HG03520 (cell line): ENCODE measurements at regions not wholly inside any gene's neighbourhood (a gene's known extent, or its start where the extent isn't known, plus 50 kb on each side); places are given as distances from the start of the nearest gene placed in this dataset.
"Not testable (repeated sequence)": the region's sequence is repeated elsewhere in the genome, so short reads cannot be mapped to it uniquely, and the experiment has no call there.

Experiments used
- ATAC-seq: cut with Tn5 transposase; IDR thresholded peaks from one replicate; pipeline ENCODE4 v1.9.1; 2021; ENCODE audit warnings: mild to moderate bottlenecking, moderate library complexity; ENCODE audit not compliant: unreplicated experiment

GRCh38 chr9:82488313-82489200 is 500.0 kb downstream of the SPATA31D1 start:
- ATAC-seq = no peak

DNA sequence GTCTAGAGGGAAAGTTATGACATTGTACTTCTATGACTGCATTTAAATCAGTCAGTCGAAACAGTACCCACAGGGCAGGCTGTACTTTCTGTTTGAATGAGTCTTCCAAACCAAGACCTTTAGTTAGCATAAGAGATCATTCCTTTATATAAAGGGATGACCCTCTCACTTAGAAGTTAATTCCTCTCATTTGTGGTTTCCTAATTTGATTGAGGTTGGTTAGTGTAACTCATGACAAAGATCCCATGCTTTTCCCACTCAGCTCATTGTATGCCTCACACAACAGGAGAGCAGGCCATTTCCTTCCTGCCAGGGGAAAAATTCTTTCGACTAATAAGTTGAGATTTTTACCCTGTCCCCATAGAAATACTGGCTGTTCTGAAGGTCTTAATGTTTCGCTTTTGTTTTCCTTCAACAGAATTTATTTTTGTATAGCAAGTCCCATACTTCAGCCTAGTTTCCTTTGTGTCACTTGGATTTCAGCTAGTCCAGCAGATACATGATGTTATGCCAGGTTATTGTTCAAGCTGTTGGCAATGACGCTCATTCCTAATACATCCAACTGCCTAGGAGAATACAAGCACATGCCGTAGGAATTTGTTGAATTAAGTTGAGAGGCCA is 500.7 kb downstream of the SPATA31D1 start:
- no peak for ATAC-seq

GRCh38 chr9:82490019-82490499 is 501.5 kb downstream of the SPATA31D1 start:
- no peak for ATAC-seq

- ATAC-seq = not testable (repeated sequence)
Observed at GRCh38 chr9:82490821-82491220, 502.2 kb downstream of the SPATA31D1 start.

DNA sequence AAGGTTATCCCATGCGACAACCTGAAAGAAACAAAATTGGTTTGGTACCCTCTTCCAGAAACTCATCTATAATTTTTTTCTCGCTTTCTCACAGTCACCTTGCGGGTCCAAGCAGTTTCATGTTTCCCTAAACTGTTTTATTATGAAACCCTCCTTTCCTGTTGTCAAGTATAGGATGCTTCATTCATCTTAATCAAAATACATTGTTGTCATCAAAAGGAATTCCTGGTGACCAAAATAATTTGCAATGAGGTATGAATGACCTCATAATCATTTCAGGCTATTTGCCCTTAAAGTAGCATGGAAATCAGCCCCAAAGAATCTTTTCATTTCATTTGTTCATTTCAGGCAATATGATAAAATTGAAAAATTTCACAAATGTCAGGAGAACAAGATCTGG is 503.0 kb downstream of the SPATA31D1 start:
- ATAC-seq = no peak

DNA sequence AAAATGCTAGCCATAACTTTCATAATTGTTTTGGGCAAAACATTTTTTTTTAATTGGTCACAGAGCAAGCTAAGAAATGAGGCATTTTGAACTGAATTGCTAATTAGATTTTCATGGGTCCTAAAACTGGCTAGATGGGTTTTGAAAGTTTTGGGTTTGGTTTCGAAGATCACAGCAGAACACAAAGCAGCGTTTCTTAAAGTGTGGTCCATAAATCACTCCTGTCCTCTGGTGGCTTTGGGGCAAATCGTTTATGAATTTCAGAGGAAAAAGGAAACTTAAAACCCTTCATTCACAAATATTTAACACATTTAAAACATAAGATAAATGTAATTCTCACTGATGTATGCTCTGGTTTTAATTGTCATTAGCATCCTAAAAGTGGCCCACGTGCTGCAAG is 503.7 kb downstream of the SPATA31D1 start:
- no peak for ATAC-seq

DNA sequence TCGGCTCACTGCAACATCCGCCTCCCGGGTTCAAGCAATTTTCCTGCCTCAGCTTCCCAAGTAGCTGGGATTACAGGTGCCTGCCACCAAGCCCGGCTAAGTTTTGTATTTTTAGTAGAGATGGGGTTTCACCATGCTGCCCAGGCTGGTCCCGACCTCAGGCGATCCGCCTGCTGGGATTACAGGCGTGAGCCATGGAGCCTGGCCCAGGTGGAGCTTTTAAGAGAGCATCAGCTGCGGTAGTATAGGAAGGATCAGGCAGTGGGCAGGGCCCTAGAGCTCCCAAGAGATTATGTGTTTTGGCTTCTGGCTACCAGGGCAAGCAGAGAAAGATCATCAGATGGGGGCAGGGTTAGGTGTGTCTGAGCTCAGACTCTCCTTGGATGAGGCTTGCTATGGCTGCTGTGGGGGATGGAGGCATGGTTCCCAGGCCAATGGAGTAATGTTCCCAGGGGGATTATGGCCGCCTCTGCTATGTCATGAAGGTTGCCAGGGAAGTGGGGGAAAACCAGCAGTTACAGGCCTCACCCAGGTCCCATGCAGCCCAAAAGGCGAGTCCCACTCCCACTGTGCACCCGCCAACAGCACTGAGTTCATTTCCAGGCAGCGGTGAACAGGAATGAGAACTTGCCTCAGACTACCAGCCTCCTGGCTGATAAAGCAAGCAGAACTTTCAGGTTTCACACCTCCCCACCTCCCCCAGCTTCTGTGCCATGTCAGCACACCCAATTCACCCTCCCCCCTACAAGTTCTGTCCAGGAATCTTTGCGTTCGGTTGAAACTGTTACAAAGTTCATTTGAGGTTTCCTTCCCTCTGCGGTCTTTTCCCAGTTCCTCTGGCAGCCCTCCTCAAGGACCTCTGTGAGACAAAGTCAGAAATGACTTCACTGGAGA is 507.6 kb downstream of the SPATA31D1 start:
- ATAC-seq = no peak

GRCh38 chr9:82498541-82499317 is 510.2 kb downstream of the SPATA31D1 start:
- no peak for ATAC-seq

DNA sequence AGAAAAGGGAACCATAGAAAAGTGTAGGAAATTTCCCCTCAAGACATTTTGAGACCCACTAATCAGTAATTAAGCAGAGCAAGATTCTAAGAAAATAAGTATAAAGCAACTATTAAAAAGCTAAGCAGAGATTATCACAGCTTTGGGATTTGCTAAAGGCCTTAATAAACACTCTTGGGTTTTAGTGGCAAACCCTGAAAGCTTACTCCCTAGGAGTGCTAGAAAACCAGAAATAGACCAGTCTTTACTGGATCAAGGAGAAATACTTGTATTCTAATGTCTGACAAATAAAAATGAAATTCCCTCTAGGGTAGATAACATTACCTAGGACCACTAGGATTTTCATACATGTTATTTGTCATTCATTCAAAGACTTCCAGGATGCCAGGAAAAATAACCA is 510.8 kb downstream of the SPATA31D1 start:
- no peak for ATAC-seq

- no peak for ATAC-seq
Observed at GRCh38 chr9:82504620-82505019, 516.0 kb downstream of the SPATA31D1 start.

GRCh38 chr9:82511626-82512025 is 523.1 kb downstream of the SPATA31D1 start:
- ATAC-seq = no peak

DNA sequence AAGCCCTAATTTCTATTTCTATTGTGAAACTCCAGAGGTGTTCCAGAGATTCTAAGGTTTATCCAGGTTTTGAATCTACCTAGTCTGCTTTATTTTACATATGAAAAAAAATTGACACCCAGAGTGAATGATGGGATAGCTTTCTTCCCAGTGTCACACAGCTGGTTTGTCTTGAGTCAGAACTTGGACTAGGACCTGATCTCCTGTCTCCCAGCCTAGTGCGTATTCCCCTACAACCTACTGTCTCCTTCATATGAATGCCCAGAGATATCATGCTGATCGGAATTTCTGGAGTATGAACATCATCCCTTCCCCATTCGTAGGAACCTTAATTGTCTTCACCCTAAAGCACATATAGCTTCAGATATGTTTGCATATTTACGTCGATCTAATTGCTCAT is 524.2 kb downstream of the SPATA31D1 start:
- ATAC-seq = no peak

- ATAC-seq = no peak
Observed at GRCh38 chr9:82513242-82513751, 524.7 kb downstream of the SPATA31D1 start.

DNA sequence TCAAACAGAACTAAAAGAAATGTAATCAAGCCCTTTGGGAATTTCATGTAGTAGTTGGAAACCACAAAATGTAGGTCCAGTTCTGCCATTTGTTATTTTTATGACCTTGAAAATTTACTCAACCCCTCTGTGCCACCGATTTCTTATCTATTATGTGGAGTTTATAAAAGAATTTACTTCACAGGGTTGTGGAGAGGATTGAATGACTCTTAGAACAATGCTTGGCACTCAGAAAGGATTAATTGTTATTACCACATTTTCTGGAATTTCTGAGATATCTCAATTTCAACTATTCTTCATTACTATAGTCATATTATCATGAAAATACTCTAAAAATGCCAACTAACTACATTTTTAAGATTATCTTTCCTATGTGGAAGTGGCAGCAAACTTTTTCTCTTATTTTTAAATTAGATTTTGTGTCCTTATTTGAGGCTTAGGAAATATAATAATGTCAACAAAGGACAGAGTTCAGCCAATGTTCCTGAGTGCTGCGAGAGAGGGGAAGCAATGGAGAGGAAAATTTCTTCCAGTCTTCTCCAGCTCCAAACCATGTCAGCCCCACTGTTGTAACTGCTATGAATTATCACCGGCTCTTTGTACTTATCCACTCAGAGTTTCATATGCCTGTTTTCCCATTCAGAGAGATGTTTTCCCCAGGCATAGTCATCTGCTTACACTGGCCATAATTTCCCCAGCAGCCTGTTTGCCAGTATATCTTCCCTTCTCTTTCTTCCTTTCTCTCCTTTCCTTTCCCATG is 525.6 kb downstream of the SPATA31D1 start:
- ATAC-seq = no peak

DNA sequence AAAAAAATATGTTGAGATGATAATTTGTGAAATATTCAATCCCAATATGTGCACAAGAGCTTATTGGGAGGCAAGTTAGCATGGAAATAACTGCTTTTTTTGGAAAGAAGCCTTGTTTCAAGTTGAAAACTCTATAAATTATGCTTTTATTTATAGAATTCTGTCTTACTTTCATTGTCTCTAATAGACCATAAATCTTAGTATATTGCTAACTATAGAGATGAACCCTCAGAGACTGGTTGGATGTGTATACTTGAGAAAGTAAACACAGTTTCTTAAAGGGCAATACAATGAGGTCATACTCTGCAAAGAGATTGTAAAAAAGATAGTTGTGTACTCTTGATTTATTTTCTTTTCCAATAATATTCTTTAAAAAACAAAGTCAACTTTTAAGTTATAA is 530.3 kb downstream of the SPATA31D1 start:
- no peak for ATAC-seq

DNA sequence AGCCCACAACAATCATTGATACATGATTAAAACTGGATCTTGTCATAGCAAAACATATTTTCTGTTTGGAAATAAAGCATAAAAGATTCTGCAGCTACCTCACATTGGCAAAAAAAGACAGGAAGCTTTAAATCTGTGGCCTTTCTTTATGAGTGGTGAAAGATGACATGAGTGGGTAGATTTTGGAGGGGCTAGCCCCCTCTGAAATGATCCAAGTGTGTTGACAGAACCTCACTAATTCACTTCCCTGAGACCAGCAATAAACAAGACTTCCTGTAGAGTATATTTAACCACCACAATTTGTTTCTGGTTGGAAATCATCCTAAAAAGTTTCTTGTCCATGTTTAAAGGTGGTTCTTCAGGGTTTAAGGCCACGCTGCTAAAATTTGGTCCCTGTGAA is 530.8 kb downstream of the SPATA31D1 start:
- no peak for ATAC-seq

DNA sequence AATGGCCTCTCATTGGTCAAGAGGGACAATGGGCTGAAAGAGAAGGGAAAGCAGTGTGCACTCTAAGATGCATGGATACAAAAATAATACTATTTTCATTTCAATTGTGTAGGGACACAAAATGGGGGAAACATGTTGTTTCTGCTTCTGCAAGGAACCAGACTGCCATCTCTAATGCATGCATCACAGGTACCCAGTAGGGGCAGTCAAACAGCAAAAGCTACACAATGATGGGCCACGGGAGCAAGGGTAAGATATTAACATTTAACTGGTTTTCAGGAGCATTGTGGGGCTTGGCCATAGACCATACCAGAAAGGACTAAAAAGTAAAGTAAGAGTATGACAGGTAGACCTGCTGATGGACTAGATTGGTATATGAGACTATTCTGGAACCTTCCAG is 535.8 kb downstream of the SPATA31D1 start:
- ATAC-seq = no peak

DNA sequence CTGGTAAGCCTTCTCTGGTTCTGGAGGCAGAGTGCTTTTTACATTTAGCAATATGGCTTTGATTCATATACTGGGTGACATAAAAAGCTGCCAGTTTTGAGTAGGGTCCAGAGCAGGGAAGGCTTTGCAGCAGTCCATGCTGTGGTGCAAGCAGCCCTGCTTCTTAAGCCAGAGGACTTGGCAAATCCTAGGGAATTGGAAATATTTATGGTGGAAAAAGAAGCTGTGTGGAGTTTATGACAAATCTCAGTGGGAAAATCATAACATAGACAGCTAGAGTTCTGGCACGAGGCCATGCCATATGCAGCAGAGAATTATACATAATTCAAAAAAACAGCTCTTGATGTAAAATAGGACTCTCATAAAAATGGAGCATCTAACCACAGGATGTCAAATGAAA is 536.4 kb downstream of the RASEF start:
- no peak for ATAC-seq

DNA sequence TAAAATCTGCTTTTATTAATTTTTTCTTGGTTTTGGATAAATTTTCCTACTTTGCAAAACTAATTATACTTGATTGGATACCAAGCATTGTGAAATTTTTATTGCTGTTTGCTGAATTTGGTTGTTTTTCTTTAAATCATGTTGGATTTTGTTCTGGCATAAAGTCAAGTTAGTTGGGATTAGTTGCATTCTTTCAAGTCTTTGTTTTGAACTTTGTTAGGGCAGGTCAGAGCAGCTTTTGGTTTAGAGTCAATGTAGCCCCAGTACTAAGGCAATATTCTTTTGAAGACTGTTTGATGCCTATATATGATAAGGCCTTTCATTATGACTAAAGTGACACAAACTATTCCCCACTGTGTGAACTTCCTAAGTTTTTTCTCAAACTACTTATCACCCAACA is 531.1 kb downstream of the RASEF start:
- ATAC-seq = no peak
